Fibroblast of lung (primary cell): ENCODE measurements at regions not wholly inside any gene's neighbourhood (a gene's known extent, or its start where the extent isn't known, plus 50 kb on each side); places are given as distances from the start of the nearest gene placed in this dataset.
"Not testable (repeated sequence)": the region's sequence is repeated elsewhere in the genome, so short reads cannot be mapped to it uniquely, and the experiment has no call there.

Source experiments
- DNase-seq, 2 donors: peaks; one replicate each; pipeline versions ENCODE4 v3.0.0 to v3.0.0-alpha.2; 2010; ENCODE audit warnings: low read depth in 2 of 2
- H2AFZ ChIP-seq: 2 replicates; pipeline ENCODE4 v1.5.1; 2012; ENCODE audit warnings: low read length, control low read depth, inconsistent platforms
- H3K27ac ChIP-seq: 2 replicates; pipeline ENCODE4 v1.5.1; 2011; ENCODE audit warnings: low read length, control low read depth; ENCODE audit not compliant: insufficient read depth
- H3K27me3 ChIP-seq: 2 replicates; pipeline ENCODE4 v1.5.1; 2011; ENCODE audit warnings: mild to moderate bottlenecking, low read length; ENCODE audit not compliant: control insufficient read depth, insufficient read depth
- H3K36me3 ChIP-seq: 2 replicates; pipeline ENCODE4 v1.5.1; 2011; ENCODE audit warnings: low read length; ENCODE audit not compliant: control insufficient read depth, insufficient read depth
- H3K4me1 ChIP-seq: 2 replicates; pipeline ENCODE4 v1.5.1; 2011; ENCODE audit warnings: low read length; ENCODE audit not compliant: control insufficient read depth, insufficient read depth; ENCODE audit errors: extremely low read depth
- H3K4me2 ChIP-seq: 2 replicates; pipeline ENCODE4 v1.5.1; 2011; ENCODE audit warnings: low read length, control low read depth; ENCODE audit not compliant: insufficient read depth; ENCODE audit errors: extremely low read depth
- H3K4me3 ChIP-seq, 4 experiments: fragments of 200-600 bp in 1 of 4; sonication (generic) in 1 of 4; replicated peaks in 1 of 4; 2 replicates each; pipeline ENCODE4 v1.5.1; 2011 to 2016; ENCODE audit warnings: low read length in 4 of 4, low read depth in 3 of 4, mild to moderate bottlenecking in 3 of 4, control low read depth in 2 of 4, inconsistent platforms in 1 of 4, mixed read lengths in 1 of 4; ENCODE audit not compliant: insufficient read depth in 1 of 4; ENCODE audit errors: control extremely low read depth in 1 of 4
- H3K79me2 ChIP-seq: 2 replicates; pipeline ENCODE4 v1.5.1; 2012; ENCODE audit warnings: mild to moderate bottlenecking, low read length, inconsistent platforms; ENCODE audit not compliant: control insufficient read depth, insufficient read depth
- H3K9ac ChIP-seq: 2 replicates; pipeline ENCODE4 v1.5.1; 2011; ENCODE audit warnings: mild to moderate bottlenecking, low read length, control low read depth; ENCODE audit not compliant: insufficient read depth
- H3K9me3 ChIP-seq: 2 replicates; pipeline ENCODE4 v1.5.1; 2012; ENCODE audit warnings: low read depth, low read length; ENCODE audit not compliant: control insufficient read depth, insufficient read depth
- H4K20me1 ChIP-seq: 2 replicates; pipeline ENCODE4 v1.5.1; 2011; ENCODE audit warnings: low read length; ENCODE audit not compliant: control insufficient read depth, insufficient read depth; ENCODE audit errors: extremely low read depth

DNA sequence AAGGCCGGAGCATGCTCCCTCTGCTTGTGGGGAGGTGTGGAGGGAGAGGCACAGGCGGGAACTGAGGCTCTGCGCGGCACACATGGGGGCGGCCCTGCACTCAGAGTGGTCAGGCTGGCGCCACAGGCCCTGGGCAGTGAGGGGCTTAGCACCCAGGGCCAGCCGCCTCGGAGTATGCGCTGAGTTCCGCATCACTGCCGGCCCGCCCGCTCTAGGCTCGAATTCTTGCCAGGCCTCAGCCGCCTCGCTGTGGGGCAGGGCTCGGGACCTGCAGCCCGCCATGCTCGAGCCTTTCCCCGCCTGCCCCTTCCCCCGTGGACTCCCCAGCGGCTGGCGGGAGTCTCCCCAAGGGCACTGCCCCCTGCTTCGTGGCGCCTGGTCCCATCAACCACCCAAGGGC, 905.9 kb downstream of the SPATA31A6 start:
- H3K9me3 ChIP-seq, H3K4me3 ChIP-seq, H3K79me2 ChIP-seq, H3K9ac ChIP-seq, H3K27me3 ChIP-seq, DNase-seq, H3K36me3 ChIP-seq, H4K20me1 ChIP-seq, H3K27ac ChIP-seq, H3K4me1 ChIP-seq, H3K4me2 ChIP-seq, H2AFZ ChIP-seq: not testable (repeated sequence)

DNA sequence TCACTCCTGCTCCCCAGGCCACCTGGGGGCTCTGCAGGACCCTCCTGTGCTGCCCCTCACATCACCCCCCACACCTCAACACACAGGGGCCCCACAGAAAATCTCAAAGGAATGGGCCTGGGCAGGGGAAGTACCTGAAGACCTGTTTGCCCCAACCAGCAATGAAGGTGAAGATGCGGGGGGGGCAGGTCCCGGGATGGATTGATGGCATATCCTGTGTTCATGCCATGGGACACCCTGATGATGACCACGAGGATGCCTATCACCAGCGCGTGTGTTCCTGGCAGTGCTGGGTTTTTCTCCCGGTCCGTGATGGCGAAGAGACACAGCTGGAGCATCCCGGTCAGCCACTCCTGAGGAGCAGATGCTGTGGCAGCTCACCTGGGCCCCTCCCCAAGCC, 926.9 kb downstream of the SPATA31A6 start:
- H3K79me2 ChIP-seq, H3K4me3 ChIP-seq, H3K4me2 ChIP-seq, H3K36me3 ChIP-seq, H3K27ac ChIP-seq, H3K9me3 ChIP-seq, H4K20me1 ChIP-seq, DNase-seq, H3K4me1 ChIP-seq, H2AFZ ChIP-seq, H3K27me3 ChIP-seq, H3K9ac ChIP-seq: not testable (repeated sequence)

DNA sequence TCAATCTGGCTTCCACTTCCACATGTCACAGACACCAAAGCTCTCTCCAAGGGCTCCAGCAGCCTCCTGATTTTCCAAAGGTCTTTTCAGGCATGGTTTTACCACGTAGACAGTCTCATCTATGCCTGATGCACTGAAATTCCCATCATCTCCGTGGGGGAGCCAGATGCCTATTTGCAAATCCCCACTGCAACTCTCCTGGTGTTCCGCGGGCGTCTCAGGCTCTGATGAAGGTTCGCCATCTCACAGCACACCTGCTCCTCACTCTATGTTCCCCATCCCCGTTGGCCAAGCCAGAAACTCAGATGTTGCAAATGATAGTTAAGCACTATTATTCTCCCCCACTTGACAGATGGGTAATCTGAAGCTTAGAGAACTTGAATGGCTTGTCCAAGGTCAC, 929.4 kb downstream of the SPATA31A6 start:
- not testable (repeated sequence) for H3K36me3 ChIP-seq, H4K20me1 ChIP-seq, H3K27ac ChIP-seq, H3K9me3 ChIP-seq, DNase-seq, H3K9ac ChIP-seq, H3K27me3 ChIP-seq, H2AFZ ChIP-seq, H3K4me1 ChIP-seq, H3K4me3 ChIP-seq, H3K79me2 ChIP-seq, H3K4me2 ChIP-seq

DNA sequence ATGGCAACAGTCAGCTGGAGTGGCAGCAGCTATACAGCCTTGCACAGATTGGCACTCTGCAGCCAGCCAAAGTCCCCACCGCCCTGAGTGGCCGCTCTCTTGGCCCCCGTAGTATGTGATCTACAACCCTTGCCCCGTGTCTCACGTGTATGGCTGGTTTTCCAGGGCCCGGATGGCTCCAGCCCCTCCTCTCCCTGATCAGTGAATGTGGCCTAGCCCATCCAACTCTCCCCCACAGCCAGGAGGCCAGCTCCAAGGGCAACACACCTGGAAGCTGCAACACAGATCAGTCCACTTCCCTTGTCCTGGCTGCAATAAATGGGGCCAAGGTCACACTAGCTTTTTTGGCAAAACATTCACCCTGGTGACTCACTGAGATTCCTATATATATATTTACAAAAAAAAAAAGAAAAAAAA, 932.4 kb downstream of the SPATA31A6 start:
- not testable (repeated sequence) for H3K4me1 ChIP-seq, H3K27me3 ChIP-seq, H3K4me3 ChIP-seq, H3K79me2 ChIP-seq, H3K9me3 ChIP-seq, H3K4me2 ChIP-seq, H3K27ac ChIP-seq, H4K20me1 ChIP-seq, H2AFZ ChIP-seq, H3K36me3 ChIP-seq, H3K9ac ChIP-seq
- DNase-seq, result peak in 1 of 2 donors; percentile 0

DNA sequence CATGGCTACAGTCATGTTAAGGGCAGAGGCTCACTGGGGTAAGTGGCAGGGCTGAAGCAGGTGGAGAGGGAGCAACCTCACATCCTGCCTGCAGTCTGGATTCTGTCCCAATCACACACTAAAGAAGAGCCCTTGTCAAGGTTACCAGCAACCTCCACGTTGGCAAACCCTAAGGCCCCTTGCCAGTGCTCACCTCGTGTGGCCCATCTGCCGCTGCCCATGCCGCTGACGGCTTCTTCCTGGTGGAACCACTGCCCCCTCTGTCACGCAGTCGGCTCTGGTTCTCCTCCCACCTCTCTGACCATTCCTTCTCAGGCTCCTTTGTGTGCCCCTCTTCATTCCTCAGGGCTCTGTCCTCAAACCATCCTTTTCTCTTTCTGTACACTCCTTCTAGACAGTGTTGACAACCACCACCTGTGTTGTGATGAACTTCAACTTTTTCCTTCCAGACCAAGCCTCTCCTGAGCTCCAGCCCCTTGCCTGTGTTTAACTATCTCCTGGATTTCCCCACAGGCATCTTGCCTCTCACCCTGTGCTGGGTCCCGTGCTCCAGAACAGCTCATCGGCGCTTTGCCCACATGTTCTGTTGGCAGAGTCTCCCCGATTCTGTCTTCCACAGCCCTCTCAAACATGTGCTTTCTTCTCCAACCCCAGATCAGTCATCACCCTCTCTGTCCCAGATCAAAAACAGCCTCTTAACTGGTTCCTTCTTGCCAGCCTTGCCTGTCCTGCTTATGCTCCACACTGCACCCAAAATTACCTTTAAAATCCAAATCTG, 934.8 kb downstream of the SPATA31A6 start:
- H3K36me3 ChIP-seq, H3K4me3 ChIP-seq, H3K4me2 ChIP-seq, H3K27ac ChIP-seq, H3K27me3 ChIP-seq, H3K9me3 ChIP-seq, H3K4me1 ChIP-seq, DNase-seq, H2AFZ ChIP-seq, H4K20me1 ChIP-seq, H3K9ac ChIP-seq, H3K79me2 ChIP-seq: not testable (repeated sequence)

DNA sequence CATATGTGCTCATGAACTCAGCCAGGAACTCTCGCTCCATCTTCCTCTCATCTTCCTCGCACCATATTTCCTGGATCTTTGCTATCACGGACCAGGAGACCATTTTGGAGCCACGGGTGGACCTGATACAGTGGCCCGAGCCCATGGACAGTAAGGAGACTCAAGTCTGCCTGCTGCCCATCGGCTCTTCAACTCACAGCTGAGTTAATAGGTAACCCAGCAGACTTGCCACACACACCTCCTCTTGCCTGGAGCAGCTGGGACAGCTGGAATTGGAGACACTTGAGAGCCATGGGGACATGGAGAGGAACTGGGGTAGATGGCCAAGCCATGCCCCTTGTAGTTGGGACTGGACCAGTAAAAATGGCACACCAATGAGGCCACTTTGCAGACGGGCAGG, 936.1 kb downstream of the SPATA31A6 start:
- H3K27ac ChIP-seq, H2AFZ ChIP-seq, H3K4me3 ChIP-seq, H3K4me2 ChIP-seq, H3K4me1 ChIP-seq, H4K20me1 ChIP-seq, H3K36me3 ChIP-seq, H3K9me3 ChIP-seq, DNase-seq, H3K79me2 ChIP-seq, H3K9ac ChIP-seq, H3K27me3 ChIP-seq: not testable (repeated sequence)

DNA sequence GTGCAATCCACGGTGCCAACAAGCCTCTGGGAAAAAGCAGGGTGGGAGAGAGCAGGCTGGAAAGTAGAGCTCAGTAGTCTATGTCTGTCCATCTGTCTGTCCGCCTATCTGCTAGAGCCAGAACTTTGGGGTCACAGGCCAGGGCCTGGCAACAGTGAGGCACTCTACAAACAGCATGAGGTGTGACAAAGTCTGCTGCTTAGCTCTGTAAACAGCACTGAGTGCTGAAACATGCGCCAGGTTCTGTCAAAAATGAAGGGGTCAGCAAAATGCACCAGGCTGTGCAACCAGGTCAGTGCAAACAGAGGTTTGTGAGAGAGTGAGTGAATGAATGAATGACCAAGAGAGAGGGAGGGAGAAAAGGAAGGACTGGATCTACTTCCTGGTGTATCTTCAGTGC, 936.5 kb downstream of the SPATA31A6 start:
- not testable (repeated sequence) for H3K36me3 ChIP-seq, H3K27ac ChIP-seq, H3K4me3 ChIP-seq, H3K9ac ChIP-seq, H3K27me3 ChIP-seq, H4K20me1 ChIP-seq, H3K79me2 ChIP-seq, H2AFZ ChIP-seq, H3K4me2 ChIP-seq, H3K9me3 ChIP-seq, H3K4me1 ChIP-seq, DNase-seq
